H9 (cell line): ENCODE measurements at regions not wholly inside any gene's neighbourhood (a gene's known extent, or its start where the extent isn't known, plus 50 kb on each side); places are given as distances from the start of the nearest gene placed in this dataset.
A peak's percentile ranks its signal among the peaks of the same experiment; 100 is the strongest.

Experiments
- DNase-seq: peaks from one replicate; pipeline ENCODE4 v3.0.0-alpha.2; 2017
- H2AFZ ChIP-seq: one replicate; pipeline ENCODE4 v1.6.1; 2013; ENCODE audit warnings: mild to moderate bottlenecking, low read length, control low read depth, moderate library complexity
- H2AK5ac ChIP-seq: 2 replicates; pipeline ENCODE4 v1.6.1; 2013; ENCODE audit warnings: low read length, control low read depth, mixed read lengths; ENCODE audit not compliant: insufficient read length
- H2BK120ac ChIP-seq: one replicate; pipeline ENCODE4 v1.6.1; 2013; ENCODE audit warnings: low read depth, mild to moderate bottlenecking, low read length, control low read depth, inconsistent platforms; ENCODE audit not compliant: poor library complexity, severe bottlenecking
- H2BK12ac ChIP-seq: 2 replicates; pipeline ENCODE4 v1.6.1; 2013; ENCODE audit warnings: low read length, control low read depth, mixed read lengths, low read depth; ENCODE audit not compliant: insufficient read length
- H2BK15ac ChIP-seq: 2 replicates; pipeline ENCODE4 v1.6.1; 2013; ENCODE audit warnings: low read depth, low read length, control low read depth
- H2BK20ac ChIP-seq: one replicate; pipeline ENCODE4 v1.6.1; 2013; ENCODE audit warnings: low read depth, mild to moderate bottlenecking, low read length, control low read depth, inconsistent platforms; ENCODE audit not compliant: poor library complexity, severe bottlenecking
- H2BK5ac ChIP-seq: 2 replicates; pipeline ENCODE4 v1.6.1; 2013; ENCODE audit warnings: low read length, control low read depth, mixed read lengths; ENCODE audit not compliant: insufficient read length
- H3K14ac ChIP-seq: 2 replicates; pipeline ENCODE4 v1.6.1; 2013; ENCODE audit warnings: low read length, control low read depth; ENCODE audit not compliant: insufficient read depth
- H3K18ac ChIP-seq: 2 replicates; pipeline ENCODE4 v1.6.1; 2013; ENCODE audit warnings: low read depth, mild to moderate bottlenecking, mixed read lengths, low read length, control low read depth; ENCODE audit not compliant: insufficient read length
- H3K23ac ChIP-seq: 2 replicates; pipeline ENCODE4 v1.6.1; 2013; ENCODE audit warnings: low read length, control low read depth, mixed read lengths, low read depth; ENCODE audit not compliant: insufficient read length
- H3K23me2 ChIP-seq: 2 replicates; pipeline ENCODE4 v1.6.1; 2013; ENCODE audit warnings: low read depth, mild to moderate bottlenecking, mixed read lengths, low read length, control low read depth; ENCODE audit not compliant: insufficient read length, poor library complexity, severe bottlenecking
- H3K27ac ChIP-seq: 2 replicates; pipeline ENCODE4 v1.5.1; 2013; ENCODE audit warnings: low read length, control low read depth, mixed read lengths, low read depth; ENCODE audit not compliant: insufficient read length
- H3K27me3 ChIP-seq: 2 replicates; pipeline ENCODE4 v1.6.1; 2013; ENCODE audit warnings: low read length, control low read depth, inconsistent platforms; ENCODE audit not compliant: insufficient read depth
- H3K4ac ChIP-seq: 2 replicates; pipeline ENCODE4 v1.6.1; 2013; ENCODE audit warnings: low read depth, mild to moderate bottlenecking, control low read depth, inconsistent platforms, low read length, moderate library complexity
- H3K4me1 ChIP-seq: 2 replicates; pipeline ENCODE4 v1.6.1; 2013; ENCODE audit warnings: low read length, control low read depth, inconsistent platforms; ENCODE audit not compliant: insufficient read depth
- H3K4me2 ChIP-seq: 2 replicates; pipeline ENCODE4 v1.6.1; 2013; ENCODE audit warnings: low read length, control low read depth, mixed read lengths; ENCODE audit not compliant: insufficient read length, insufficient read depth
- H3K56ac ChIP-seq: 2 replicates; pipeline ENCODE4 v1.6.1; 2013; ENCODE audit warnings: low read depth, mild to moderate bottlenecking, mixed read lengths, low read length, control low read depth; ENCODE audit not compliant: insufficient read length
- H3K79me1 ChIP-seq: 2 replicates; pipeline ENCODE4 v1.6.1; 2013; ENCODE audit warnings: low read depth, mild to moderate bottlenecking, moderate library complexity, low read length, control low read depth, inconsistent platforms; ENCODE audit not compliant: insufficient read depth, poor library complexity, severe bottlenecking
- H3K79me2 ChIP-seq: 2 replicates; pipeline ENCODE4 v1.6.1; 2013; ENCODE audit warnings: low read length, control low read depth, inconsistent platforms; ENCODE audit not compliant: insufficient read depth
- H3K9ac ChIP-seq: 2 replicates; pipeline ENCODE4 v1.6.1; 2013; ENCODE audit warnings: low read length, control low read depth, mixed read lengths; ENCODE audit not compliant: insufficient read length; ENCODE audit errors: extremely low read depth
- H3K9me3 ChIP-seq: one replicate; pipeline ENCODE4 v1.6.1; 2013; ENCODE audit warnings: low read depth, low read length, inconsistent platforms; ENCODE audit not compliant: control insufficient read depth
- H3T11ph ChIP-seq: one replicate; pipeline ENCODE4 v1.6.1; 2013; ENCODE audit warnings: mild to moderate bottlenecking, low read length, control low read depth, inconsistent platforms
- H4K20me1 ChIP-seq: one replicate; pipeline ENCODE4 v1.6.1; 2013; ENCODE audit not compliant: control insufficient read depth, insufficient read length, insufficient read depth
- H4K5ac ChIP-seq: 2 replicates; pipeline ENCODE4 v1.6.1; 2013; ENCODE audit warnings: low read depth, mild to moderate bottlenecking, mixed read lengths, low read length, control low read depth; ENCODE audit not compliant: insufficient read length
- H4K8ac ChIP-seq: replicated peaks from 2 replicates; pipeline ENCODE4 v1.6.1; 2013; ENCODE audit warnings: low read length, control low read depth, mixed read lengths, low read depth; ENCODE audit not compliant: insufficient read length
- H4K91ac ChIP-seq: 2 replicates; pipeline ENCODE4 v1.6.1; 2013; ENCODE audit warnings: low read depth, mild to moderate bottlenecking, moderate library complexity, mixed read lengths, low read length, control low read depth; ENCODE audit not compliant: insufficient read length
- H3K27ac Mint-ChIP-seq, 3 experiments: 2 replicates in 2 of 3; 3 replicates in 1 of 3; pipeline ENCODE4 v1.8.0; 2020 to 2021; ENCODE audit warnings: mixed read lengths in 3 of 3, mild to moderate bottlenecking in 1 of 3, moderate library complexity in 1 of 3
- H3K27me3 Mint-ChIP-seq: 2 replicates; pipeline ENCODE4 v1.8.0; 2021; ENCODE audit warnings: low read depth, mild to moderate bottlenecking, moderate library complexity, mixed read lengths
- H3K36me3 Mint-ChIP-seq, 3 experiments: 2 replicates in 2 of 3; 3 replicates in 1 of 3; pipeline ENCODE4 v1.8.0; 2020 to 2021; ENCODE audit warnings: low read depth in 3 of 3, mixed read lengths in 3 of 3; ENCODE audit not compliant: insufficient read depth in 1 of 3
- H3K4me1 Mint-ChIP-seq, 2 experiments: 2 replicates each; pipeline ENCODE4 v1.8.0; 2020; ENCODE audit warnings: mixed read lengths in 2 of 2
- H3K4me3 Mint-ChIP-seq, 2 experiments: 2 replicates in 1 of 2; 3 replicates in 1 of 2; pipeline ENCODE4 v1.8.0; 2020 to 2021; ENCODE audit warnings: mild to moderate bottlenecking in 2 of 2, mixed read lengths in 2 of 2, moderate library complexity in 1 of 2
- H3K9me3 Mint-ChIP-seq, 2 experiments: 2 replicates in 1 of 2; 3 replicates in 1 of 2; pipeline ENCODE4 v1.8.0; 2020; ENCODE audit warnings: mild to moderate bottlenecking in 2 of 2, mixed read lengths in 2 of 2, moderate library complexity in 1 of 2
- WGBS: extraction: QIAGEN DNeasy Blood & Tissue Kit; methylation state at CpG from one replicate; pipeline ENCODE4 v1.1.7; 2013; ENCODE audit warnings: missing lambda C conversion rate, low lambda C conversion rate, mixed read lengths; ENCODE audit not compliant: insufficient read length; ENCODE audit errors: extremely low coverage; 5-methylcytosine and 5-hydroxymethylcytosine counted together
- TF ChIP-seq, protein P1 (sequence below): fragments of 200-600 bp; sonication (generic); conservative IDR thresholded peaks from 3 replicates; pipeline ENCODE4 v1.8.0; 2021; ENCODE audit warnings: antibody characterized with exemption, mild to moderate bottlenecking

- Histone ChIP-seq H2BK5ac (no peak overlapping the region), H3T11ph (no peak overlapping the region), H3K23ac (no peak overlapping the region), H3K4me1 (no peaks in the 10 kb centered on the region), H3K4ac (no peak overlapping the region), H3K23me2 (no peaks in the 10 kb centered on the region), H3K9ac (no peak overlapping the region), H2BK120ac (no peak overlapping the region), H3K9me3 (no peaks in the 10 kb centered on the region), H3K14ac (no peak overlapping the region), H2BK12ac (no peak overlapping the region), H3K4me2 (no peak overlapping the region), H3K79me2 (no peaks in the 10 kb centered on the region), H3K18ac (no peak overlapping the region), H3K27me3 (no peaks in the 10 kb centered on the region), H3K56ac (no peak overlapping the region), H3K79me1 (no peaks in the 10 kb centered on the region), H3K27ac (no peak overlapping the region), H4K8ac (no peak overlapping the region), H2BK20ac (no peak overlapping the region), H2AK5ac (no peak overlapping the region), H4K20me1 (no peaks in the 10 kb centered on the region), H4K5ac (no peak overlapping the region), H4K91ac (no peak overlapping the region), H2AFZ (no peak overlapping the region), H2BK15ac (no peak overlapping the region)
- Mint-ChIP-seq H3K4me1 (no peaks in the 10 kb centered on the region), H3K9me3 (no peaks in the 10 kb centered on the region), H3K4me3 (no peak overlapping the region), H3K27ac (no peak overlapping the region), H3K27me3 (peaks cover 2% of the 10 kb centered on the region; the same call in 1 of the 2 replicates), H3K36me3 (no peaks in the 10 kb centered on the region)
- DNase-seq = no peak
- WGBS = no CpG with 5 or more reads among the region's 1 CpG
- TF ChIP-seq, protein P1, sequence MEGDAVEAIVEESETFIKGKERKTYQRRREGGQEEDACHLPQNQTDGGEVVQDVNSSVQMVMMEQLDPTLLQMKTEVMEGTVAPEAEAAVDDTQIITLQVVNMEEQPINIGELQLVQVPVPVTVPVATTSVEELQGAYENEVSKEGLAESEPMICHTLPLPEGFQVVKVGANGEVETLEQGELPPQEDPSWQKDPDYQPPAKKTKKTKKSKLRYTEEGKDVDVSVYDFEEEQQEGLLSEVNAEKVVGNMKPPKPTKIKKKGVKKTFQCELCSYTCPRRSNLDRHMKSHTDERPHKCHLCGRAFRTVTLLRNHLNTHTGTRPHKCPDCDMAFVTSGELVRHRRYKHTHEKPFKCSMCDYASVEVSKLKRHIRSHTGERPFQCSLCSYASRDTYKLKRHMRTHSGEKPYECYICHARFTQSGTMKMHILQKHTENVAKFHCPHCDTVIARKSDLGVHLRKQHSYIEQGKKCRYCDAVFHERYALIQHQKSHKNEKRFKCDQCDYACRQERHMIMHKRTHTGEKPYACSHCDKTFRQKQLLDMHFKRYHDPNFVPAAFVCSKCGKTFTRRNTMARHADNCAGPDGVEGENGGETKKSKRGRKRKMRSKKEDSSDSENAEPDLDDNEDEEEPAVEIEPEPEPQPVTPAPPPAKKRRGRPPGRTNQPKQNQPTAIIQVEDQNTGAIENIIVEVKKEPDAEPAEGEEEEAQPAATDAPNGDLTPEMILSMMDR = peak; percentile 35; the same call in 2 of the 3 replicates
These were observed 1639.0 kb upstream of the B3GALT2 start for GRCh38 chr1:194825382-194825781.
